ENCODE measurements at regions not wholly inside any gene's neighbourhood (a gene's known extent, or its start where the extent isn't known, plus 50 kb on each side); places are given as distances from the start of the nearest gene placed in this dataset.

DNA sequence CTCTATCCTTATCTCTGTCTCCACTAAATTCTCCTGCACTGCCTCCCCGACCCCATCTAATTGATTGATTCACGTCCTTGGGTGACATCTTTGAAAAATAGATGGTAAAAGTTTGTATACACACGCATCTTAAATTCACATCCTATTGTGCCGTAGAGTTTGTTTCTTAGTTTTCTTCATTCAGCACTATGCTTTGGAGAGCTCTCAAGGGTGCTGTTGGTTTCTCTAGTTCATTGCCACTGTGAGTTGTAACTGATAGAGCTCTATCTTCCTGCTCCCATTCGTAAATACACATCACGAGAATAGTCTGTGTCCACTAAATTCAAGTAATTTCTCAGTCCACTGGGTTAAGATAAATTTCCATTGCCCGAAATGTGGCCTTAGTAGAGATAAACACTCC lies 1537.4 kb downstream of the AACS start:
- intact Hi-C loops (cut with micrococcal nuclease; ENCODE audit: unreplicated experiment) = no loop called here
- Mint-ChIP-seq H3K9me3 (ENCODE audit: low read depth, unreplicated experiment) (no peaks in the 10 kb centered on the region), H3K4me1 (ENCODE audit: low read depth, unreplicated experiment) (no peaks in the 10 kb centered on the region), H3K4me3 (ENCODE audit: low read depth, unreplicated experiment) (no peak overlapping the region), H3K36me3 (ENCODE audit: insufficient read depth, unreplicated experiment) (no peaks in the 10 kb centered on the region), H3K27ac (ENCODE audit: unreplicated experiment) (no peak overlapping the region), H3K27me3 (ENCODE audit: unreplicated experiment) (no peaks in the 10 kb centered on the region)
- CTCF ChIA-PET = no interaction called here
- TF ChIP-seq, protein P1, sequence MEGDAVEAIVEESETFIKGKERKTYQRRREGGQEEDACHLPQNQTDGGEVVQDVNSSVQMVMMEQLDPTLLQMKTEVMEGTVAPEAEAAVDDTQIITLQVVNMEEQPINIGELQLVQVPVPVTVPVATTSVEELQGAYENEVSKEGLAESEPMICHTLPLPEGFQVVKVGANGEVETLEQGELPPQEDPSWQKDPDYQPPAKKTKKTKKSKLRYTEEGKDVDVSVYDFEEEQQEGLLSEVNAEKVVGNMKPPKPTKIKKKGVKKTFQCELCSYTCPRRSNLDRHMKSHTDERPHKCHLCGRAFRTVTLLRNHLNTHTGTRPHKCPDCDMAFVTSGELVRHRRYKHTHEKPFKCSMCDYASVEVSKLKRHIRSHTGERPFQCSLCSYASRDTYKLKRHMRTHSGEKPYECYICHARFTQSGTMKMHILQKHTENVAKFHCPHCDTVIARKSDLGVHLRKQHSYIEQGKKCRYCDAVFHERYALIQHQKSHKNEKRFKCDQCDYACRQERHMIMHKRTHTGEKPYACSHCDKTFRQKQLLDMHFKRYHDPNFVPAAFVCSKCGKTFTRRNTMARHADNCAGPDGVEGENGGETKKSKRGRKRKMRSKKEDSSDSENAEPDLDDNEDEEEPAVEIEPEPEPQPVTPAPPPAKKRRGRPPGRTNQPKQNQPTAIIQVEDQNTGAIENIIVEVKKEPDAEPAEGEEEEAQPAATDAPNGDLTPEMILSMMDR (IDR thresholded peaks at IDR 0.05; ENCODE audit: unreplicated experiment) = no peak
- no peak for DNase-seq
- BruUV-seq (replicated peaks) = no TSS peak

DNA sequence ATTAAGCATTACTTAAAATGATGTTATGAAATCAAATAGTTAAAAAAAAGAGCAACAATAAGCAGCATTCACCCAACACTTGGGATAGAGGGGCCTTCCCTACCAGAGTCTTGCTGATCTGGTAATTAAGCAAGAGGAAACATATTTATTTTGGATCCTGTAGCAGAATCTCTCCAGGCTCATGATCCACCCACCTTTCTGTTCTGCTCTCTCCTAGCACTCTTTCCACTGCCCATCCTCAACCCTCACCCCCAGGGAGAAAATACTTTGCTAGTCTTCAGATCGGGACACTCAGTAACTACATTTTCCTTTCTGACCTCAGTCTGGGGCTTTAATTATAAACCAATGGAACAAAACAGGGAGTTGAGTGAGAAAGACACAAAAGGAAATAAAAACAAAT lies 1541.9 kb downstream of the AACS start:
- CTCF ChIA-PET = no interaction called here
- no peak for DNase-seq
- BruUV-seq (replicated peaks) = no TSS peak
- no peaks in the 10 kb centered on the region for H3K4me1 Mint-ChIP-seq (ENCODE audit: low read depth, unreplicated experiment)
- no peak overlapping the region for H3K4me3 Mint-ChIP-seq (ENCODE audit: low read depth, unreplicated experiment)
- no peaks in the 10 kb centered on the region for H3K27me3 Mint-ChIP-seq (ENCODE audit: unreplicated experiment)
- TF ChIP-seq, protein P1 (IDR thresholded peaks at IDR 0.05; ENCODE audit: unreplicated experiment) = no peak
- H3K36me3 Mint-ChIP-seq (ENCODE audit: insufficient read depth, unreplicated experiment) = no peaks in the 10 kb centered on the region
- no peak overlapping the region for H3K27ac Mint-ChIP-seq (ENCODE audit: unreplicated experiment)
- intact Hi-C loops (cut with micrococcal nuclease; ENCODE audit: unreplicated experiment) = no loop called here
- no peaks in the 10 kb centered on the region for H3K9me3 Mint-ChIP-seq (ENCODE audit: low read depth, unreplicated experiment)

DNA sequence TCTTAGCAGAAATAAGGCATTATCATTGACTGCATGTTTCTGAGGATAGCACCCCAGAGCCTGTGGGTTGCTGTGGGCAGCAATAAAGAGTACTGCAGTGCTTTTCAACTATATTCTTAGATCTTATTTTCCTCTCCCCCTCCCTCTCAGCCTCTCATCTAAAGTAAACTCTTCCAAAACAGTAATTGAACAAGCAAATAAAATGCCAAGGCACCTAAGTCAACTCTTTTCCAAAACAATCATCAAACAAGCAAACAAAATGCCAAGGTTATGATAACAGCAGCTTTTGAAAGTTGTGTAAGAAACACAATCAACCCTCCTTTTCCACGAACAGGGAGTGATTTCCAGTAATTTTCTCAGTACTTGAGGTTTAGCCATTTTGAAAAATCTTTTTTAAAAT lies 1542.6 kb downstream of the AACS start:
- Mint-ChIP-seq H3K36me3 (ENCODE audit: insufficient read depth, unreplicated experiment) (no peaks in the 10 kb centered on the region), H3K4me1 (ENCODE audit: low read depth, unreplicated experiment) (no peaks in the 10 kb centered on the region), H3K4me3 (ENCODE audit: low read depth, unreplicated experiment) (no peak overlapping the region), H3K27me3 (ENCODE audit: unreplicated experiment) (no peaks in the 10 kb centered on the region), H3K27ac (ENCODE audit: unreplicated experiment) (no peak overlapping the region), H3K9me3 (ENCODE audit: low read depth, unreplicated experiment) (peaks cover 4% of the 10 kb centered on the region)
- BruUV-seq (replicated peaks) = no TSS peak
- CTCF ChIA-PET = no interaction called here
- intact Hi-C loops (cut with micrococcal nuclease; ENCODE audit: unreplicated experiment) = no loop called here
- DNase-seq = no peak
- TF ChIP-seq, protein P1 (IDR thresholded peaks at IDR 0.05; ENCODE audit: unreplicated experiment) = no peak

DNA sequence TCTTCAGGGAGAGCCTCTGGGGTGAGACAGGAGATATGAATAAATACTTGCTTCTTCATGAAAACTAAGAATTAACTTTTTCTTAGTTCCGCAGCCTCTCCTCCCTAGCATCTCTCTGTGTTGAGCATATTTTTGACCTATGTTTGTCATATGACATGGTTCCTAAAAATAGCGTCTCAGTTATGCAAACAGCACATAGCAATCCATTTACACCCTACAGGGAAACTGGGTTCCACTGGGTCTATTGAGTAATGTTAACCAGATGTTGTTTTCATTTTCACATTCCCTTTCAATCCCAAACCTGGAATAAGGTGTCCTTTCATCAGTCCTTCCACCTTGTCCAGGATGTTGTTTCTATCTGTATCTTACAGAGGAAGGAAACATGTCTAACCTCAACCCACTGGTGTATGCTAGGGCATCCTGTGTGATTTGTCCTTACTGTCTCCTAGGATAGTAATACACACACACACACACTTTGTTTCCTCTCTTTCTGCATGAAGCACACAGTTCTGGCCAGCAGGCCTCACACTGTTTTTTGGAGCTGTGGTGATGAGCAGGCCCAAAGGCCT lies 1543.5 kb downstream of the AACS start:
- no peak overlapping the region for H3K27ac Mint-ChIP-seq (ENCODE audit: unreplicated experiment)
- no peak for DNase-seq
- no peaks in the 10 kb centered on the region for H3K27me3 Mint-ChIP-seq (ENCODE audit: unreplicated experiment)
- CTCF ChIA-PET = no interaction called here
- no peak overlapping the region for H3K4me3 Mint-ChIP-seq (ENCODE audit: low read depth, unreplicated experiment)
- BruUV-seq (replicated peaks) = no TSS peak
- peaks cover 7% of the 10 kb centered on the region for H3K9me3 Mint-ChIP-seq (ENCODE audit: low read depth, unreplicated experiment)
- H3K36me3 Mint-ChIP-seq (ENCODE audit: insufficient read depth, unreplicated experiment) = no peaks in the 10 kb centered on the region
- TF ChIP-seq, protein P1 (IDR thresholded peaks at IDR 0.05; ENCODE audit: unreplicated experiment) = no peak
- no peaks in the 10 kb centered on the region for H3K4me1 Mint-ChIP-seq (ENCODE audit: low read depth, unreplicated experiment)
- intact Hi-C loops (cut with micrococcal nuclease; ENCODE audit: unreplicated experiment) = no loop called here
